Bronchial epithelial cell (primary cell): ENCODE measurements at regions not wholly inside any gene's neighbourhood (a gene's known extent, or its start where the extent isn't known, plus 50 kb on each side); places are given as distances from the start of the nearest gene placed in this dataset.

ENCODE experiments used
- DNase-seq: peaks from one replicate; pipeline ENCODE4 v3.0.0-alpha.2; 2010; ENCODE audit warnings: low read depth
- FAIRE-seq: peaks from 2 replicates; lab custom pipeline; 2011; peaks lifted over from hg19 to GRCh38; lab: Jason Lieb, UNC
- H3K27me3 ChIP-seq: 2 replicates; pipeline ENCODE4 v1.5.1; 2011; ENCODE audit warnings: low read length; ENCODE audit not compliant: control insufficient read depth, insufficient read depth
- H3K36me3 ChIP-seq: 2 replicates; pipeline ENCODE4 v1.5.1; 2011; ENCODE audit warnings: low read length; ENCODE audit not compliant: control insufficient read depth, insufficient read depth
- H3K4me3 ChIP-seq: 2 replicates; pipeline ENCODE4 v1.5.1; 2011; ENCODE audit warnings: mild to moderate bottlenecking, low read depth, low read length, control low read depth
- CTCF ChIP-seq: IDR thresholded peaks from 2 replicates; pipeline ENCODE4 v1.5.1; 2011; ENCODE audit warnings: mild to moderate bottlenecking, moderate library complexity, low read length, control low read depth, inconsistent platforms; ENCODE audit not compliant: insufficient read depth, severe bottlenecking

GRCh38 chr16:54504372-54504771 lies 217.8 kb upstream of the IRX3 start:
- FAIRE-seq: no peak
- no peak for TF ChIP-seq CTCF
- DNase-seq: no peak
- Histone ChIP-seq H3K27me3 (peaks cover 6% of the 10 kb centered on the region), H3K4me3 (no peak overlapping the region), H3K36me3 (no peaks in the 10 kb centered on the region)

- TF ChIP-seq CTCF: no peak
- FAIRE-seq (no peak), DNase-seq (no peak)
- Histone ChIP-seq H3K4me3 (no peak overlapping the region), H3K27me3 (peaks cover 6% of the 10 kb centered on the region), H3K36me3 (no peaks in the 10 kb centered on the region)
These were observed 217.3 kb upstream of the IRX3 start for GRCh38 chr16:54503856-54504219.

- TF ChIP-seq CTCF: no peak
- no peak for DNase-seq
These were observed 216.6 kb upstream of the IRX3 start for GRCh38 chr16:54503011-54503855.

GRCh38 chr16:54501797-54502196 lies 215.2 kb upstream of the IRX3 start:
- Histone ChIP-seq H3K36me3 (no peaks in the 10 kb centered on the region), H3K27me3 (peaks cover 4% of the 10 kb centered on the region), H3K4me3 (no peak overlapping the region)
- no peak for TF ChIP-seq CTCF
- no peak for FAIRE-seq
- no peak for DNase-seq

More at GRCh38 chr16:54503011-54503855, 216.6 kb upstream of the IRX3 start:
- no peak overlapping the region for H3K4me3 ChIP-seq
- FAIRE-seq: no peak
- H3K36me3 ChIP-seq: no peaks in the 10 kb centered on the region
- H3K27me3 ChIP-seq: peaks cover 6% of the 10 kb centered on the region

- Histone ChIP-seq H3K27me3 (no peaks in the 10 kb centered on the region), H3K4me3 (no peak overlapping the region), H3K36me3 (no peaks in the 10 kb centered on the region)
- DNase-seq (no peak), FAIRE-seq (no peak)
- no peak for TF ChIP-seq CTCF
These were observed 207.0 kb upstream of the IRX3 start for GRCh38 chr16:54493594-54493993.
